NCI-H748 (cell line): ENCODE measurements at regions not wholly inside any gene's neighbourhood (a gene's known extent, or its start where the extent isn't known, plus 50 kb on each side); places are given as distances from the start of the nearest gene placed in this dataset.
A peak's percentile ranks its signal among the peaks of the same experiment; 100 is the strongest.
"Not testable (repeated sequence)": the region's sequence is repeated elsewhere in the genome, so short reads cannot be mapped to it uniquely, and the experiment has no call there.

Source experiments
- DNase-seq: peaks from one replicate; lab custom pipeline; 2025; ENCODE audit not compliant: unreplicated experiment; lab: John Stamatoyannopoulos, UW

DNA sequence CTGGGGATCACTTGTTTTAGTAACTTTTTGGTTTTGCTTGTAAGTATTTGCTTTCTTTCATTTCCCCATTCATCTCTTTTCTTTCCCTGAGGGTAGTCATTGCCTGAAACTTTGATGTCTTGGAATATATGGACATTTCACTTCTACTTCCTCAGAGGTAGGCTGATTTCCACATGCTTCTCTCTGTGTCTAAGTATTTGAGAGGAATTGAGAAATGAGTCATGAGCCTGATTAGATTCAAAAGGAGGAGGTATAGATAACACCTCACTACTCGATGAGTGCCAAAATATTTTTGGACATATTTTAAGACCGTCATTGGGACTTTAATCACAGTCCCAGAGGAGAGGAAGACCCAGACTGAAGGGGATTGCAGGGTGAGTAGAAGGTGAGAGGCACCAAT, 480.1 kb upstream of the SGO1 start:
- no peak for DNase-seq

DNA sequence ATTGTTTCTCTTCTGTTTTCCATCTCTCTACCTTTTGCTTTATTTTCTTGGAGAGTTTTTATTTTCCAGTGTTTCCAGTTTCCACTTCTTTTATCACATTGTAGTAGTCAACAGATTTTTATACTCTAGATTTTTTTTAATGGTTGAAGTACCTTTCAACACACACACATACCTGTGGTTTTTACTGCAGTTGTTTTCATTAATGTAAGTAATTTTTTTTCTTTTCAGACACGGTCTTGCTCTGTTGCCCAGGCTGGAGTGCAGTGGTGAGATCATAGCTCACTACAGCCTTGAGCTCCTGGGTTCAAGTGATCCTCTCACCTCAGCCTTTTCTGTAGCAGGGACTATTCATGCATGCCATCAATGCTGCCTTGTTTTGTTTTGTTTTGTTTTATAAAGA, 472.5 kb upstream of the SGO1 start:
- no peak for DNase-seq

DNA sequence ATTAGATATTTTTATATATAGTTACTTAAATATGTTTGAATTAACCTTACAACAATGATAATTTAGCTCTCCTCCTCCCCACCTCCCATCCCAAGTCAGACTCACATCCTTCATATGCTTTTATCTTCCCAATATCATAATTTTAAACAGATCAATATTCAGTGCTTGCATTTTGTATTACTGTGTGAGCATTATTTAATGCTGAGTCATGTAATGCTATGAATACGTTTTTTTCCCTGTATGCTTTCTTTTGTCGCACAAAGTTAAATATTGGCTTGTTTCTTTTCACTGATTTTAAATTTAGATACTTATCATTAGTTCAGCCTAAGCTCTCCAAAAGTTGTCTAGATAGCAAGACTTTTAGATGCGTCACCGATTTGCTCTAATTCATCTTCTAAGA, 471.6 kb upstream of the SGO1 start:
- DNase-seq, result no peak

DNA sequence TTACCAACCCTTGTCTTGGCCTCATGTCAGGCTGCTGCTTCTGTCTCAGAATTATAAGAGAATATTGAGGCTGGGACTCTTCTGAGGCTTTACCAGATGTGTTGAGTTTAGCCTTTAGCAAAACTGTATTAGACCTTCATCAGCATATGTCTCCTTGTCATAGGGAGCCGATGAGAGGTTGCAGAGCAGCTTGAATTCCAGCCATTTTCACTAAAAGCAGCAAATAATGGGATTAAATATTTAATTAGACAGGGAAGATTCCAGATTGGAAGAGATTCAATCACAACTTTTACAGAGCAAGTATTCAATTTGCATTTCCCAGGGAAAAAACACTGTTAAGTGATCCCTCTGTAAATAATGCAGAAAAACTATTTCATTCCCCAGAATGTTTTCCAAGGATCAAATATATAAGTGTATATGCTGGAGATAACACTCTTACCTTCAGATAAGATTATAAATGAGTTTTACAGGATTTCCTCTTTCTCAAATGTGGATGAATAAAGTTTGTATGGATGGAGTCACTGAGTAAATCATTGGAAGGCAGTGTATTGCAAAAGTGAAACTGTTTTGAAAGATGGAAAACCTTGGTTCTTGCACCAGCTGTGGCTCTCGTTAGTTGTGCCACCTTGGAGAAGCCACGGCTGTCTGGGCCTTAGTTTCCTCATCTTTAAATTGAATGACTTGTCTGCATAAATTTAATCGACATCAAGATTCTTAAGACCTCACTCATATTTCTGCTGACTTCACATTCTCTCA, 466.4 kb upstream of the SGO1 start:
- no peak for DNase-seq

DNA sequence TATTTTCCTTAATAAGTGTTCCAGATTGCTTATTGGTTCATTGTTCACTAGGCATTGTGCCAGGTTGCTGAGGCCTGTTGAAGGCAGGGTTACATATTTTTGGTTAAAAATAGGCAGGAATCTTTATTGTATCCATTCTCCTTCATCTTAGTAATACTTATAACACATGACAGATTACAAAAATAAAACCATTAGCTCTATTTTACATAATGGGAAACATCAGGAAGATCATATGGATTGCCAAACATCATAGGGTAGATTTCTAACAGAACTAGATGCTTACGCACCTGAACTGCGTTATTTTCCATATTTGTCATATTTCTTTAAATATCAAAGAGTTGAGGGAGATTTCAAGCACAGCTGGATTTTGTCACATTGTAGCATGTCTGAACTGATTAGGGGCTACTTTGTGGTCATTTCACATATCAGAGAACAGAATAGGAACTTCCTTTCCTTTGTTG, 462.9 kb upstream of the SGO1 start:
- DNase-seq, result no peak

DNA sequence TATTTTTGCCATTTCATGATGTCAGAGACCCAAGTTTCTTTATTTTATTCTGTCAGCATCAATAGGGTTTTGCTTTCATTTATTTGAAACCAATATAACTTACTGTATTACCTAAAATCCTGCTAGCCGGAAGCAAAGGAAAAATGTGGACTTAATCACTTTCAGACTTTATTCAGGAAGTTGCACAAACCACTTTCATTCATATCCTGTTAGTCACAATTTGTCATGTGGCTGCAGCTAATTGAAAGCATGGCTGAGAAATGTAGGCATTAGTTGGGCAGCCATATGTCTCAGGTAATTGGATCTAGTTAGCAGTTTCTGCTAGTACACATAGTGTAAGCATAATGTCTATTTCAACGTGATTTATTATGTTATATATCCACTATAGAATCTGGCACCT, 462.3 kb upstream of the SGO1 start:
- no peak for DNase-seq

DNA sequence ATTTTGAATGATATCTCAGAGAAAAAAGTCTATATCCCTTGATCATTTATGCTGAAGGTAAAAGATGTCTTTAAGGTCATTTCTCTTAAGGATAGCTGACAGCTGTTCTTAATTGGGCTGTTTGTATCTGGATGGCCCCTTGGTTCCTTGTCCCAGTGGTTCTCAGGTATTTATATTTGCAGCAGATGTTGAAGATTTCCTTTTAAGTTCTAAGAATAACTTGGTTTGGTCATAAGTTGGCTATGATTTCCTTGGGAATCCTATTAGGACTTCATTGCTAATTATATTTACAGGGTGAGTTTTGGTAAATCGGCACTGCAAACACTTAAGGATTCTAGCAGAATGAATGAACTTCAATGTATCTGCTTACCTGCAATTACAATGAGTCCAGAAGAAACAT, 460.4 kb upstream of the SGO1 start:
- no peak for DNase-seq

DNA sequence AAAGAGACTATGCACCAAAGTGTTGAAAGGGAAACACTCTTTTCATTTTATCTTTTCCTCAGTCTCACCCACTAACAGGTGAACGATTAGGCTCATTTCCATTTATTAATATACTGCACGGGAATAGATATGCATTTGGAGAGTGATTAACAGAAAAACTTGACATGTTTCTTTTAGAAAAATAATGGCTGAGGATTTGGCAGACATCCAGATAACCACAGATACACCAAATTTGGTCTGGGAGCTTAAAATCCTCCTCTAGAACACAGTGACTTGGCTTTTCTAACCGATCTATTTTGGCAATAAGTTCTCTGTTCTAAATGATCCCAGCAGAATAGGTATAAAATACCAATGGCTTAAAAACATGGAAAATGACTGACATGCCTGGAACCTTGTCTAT, 459.3 kb upstream of the SGO1 start:
- DNase-seq, result no peak

DNA sequence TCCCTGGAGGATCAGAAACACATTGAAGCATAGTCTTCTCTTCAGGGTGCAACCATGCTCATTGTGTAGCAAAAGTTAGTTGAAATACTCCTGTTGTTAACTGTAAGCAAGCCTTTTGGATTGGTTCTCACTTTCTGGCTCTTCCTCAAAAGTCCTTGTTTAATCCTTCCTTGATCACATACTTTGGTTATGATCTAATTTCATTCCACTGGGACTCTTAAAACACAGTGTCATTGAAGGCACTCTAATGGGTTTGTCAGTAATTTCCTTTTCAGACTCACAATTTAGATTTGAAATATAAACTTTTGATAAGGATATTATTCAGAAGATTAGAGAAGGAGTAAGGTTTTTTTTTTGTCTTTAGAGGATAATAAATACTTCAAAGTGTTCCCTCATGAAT, 451.7 kb upstream of the SGO1 start:
- no peak for DNase-seq

DNA sequence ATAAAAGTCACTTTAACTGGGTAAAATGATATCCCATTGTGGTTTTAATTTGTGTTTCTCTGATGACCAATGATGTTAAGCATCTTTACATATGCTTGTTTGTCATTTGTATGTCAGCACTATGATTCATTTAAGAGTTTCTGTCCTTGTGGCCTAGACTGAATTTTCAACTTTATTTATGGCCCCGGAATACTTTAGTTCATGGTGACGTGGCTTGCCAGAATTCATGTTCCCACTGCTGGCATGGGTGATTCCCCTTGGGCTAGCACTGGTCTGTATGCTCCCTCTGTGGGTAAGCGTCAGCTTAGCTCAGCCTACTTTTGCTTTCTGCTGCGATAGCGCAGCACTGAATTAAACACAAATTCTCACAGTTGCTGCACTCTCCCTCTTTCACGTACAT, 436.3 kb upstream of the SGO1 start:
- no peak for DNase-seq

DNA sequence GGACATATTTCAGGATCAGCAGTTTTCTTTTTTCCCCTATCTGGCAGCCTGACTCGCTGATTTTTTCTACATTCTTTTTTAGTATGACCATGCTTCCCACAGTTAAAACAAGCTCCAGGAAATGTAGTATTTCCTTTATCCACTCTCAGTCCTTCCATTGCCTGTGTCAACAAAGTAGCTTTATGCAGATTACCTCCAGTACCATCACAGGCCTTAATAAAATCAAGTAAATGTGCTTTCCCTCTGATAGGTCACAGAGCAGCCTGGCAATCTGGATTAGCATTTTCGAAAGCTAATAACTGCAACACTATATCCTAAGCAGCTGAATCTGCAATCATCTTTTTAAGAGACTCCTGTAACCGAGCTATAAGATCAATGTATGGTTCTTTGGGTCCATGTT, 432.6 kb upstream of the SGO1 start:
- DNase-seq, result not testable (repeated sequence)

DNA sequence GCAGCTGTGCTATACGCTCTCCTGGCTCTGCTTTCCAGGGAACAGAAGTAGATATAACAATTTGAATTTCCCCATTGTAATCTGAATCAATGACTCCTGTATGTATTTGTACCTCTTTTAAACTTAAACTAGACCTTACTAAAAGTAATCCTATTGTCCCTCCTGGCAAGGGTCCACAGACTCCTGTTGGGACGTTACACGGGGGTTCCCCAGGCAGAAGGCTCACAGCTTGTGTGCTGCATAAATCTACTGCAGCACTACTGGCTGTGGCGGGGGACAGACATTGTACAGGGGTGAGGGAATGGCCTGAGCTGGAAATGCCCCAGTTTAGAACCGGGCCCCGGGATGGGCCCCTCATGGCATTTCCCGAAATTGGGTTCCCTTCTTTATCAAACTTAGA, 432.2 kb upstream of the SGO1 start:
- not testable (repeated sequence) for DNase-seq

DNA sequence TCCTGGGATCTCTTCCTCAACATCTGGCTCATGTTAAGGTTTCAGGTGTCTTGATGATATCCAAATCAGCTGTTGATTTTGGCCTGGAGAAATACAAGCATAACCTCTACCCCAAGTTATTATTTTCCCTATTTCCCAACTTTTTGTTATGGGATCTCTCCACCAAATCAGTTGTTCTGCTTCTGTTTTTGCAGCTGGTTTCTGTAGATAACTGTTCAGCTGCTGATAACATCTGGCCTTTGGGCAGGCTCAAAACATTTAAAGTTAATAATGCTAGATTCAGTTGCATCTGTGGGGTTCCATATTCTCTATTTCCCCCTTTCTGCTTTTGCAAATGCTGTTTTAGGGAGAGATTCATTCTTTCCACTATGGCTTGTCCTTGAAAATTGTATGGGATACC, 430.0 kb upstream of the SGO1 start:
- not testable (repeated sequence) for DNase-seq

DNA sequence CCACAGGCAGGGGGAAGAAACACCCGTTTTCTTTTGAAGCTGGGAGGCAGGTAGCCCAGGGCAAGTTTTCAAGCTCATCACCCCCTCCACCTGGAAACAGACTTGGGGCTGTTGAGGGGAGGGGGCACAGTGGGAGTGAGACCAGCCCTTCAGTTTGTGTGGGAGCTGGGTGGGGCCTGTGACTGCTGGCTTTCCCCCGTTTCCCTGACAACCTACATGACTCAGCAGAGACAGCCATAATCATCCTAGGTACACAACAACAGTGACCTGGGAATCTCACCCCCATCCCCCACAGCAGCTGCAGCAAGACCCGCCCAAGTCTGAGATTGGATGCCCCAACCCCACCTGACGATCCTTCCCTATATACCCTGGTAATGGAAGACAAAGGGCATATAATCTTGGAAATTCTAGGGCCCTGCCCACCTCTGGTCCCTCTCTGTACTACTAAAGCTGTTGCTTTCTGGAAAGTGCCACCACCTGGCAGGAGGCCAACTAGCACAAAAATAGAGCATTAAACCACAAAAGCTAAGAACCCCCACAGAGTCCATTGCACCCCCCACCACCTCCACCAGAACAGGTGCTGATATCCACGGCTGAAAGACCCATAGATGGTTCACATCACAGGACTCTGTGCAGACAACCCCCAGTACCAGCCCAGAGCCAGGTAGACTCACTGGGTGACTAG, 422.2 kb upstream of the SGO1 start:
- DNase-seq, result peak; percentile 85

DNA sequence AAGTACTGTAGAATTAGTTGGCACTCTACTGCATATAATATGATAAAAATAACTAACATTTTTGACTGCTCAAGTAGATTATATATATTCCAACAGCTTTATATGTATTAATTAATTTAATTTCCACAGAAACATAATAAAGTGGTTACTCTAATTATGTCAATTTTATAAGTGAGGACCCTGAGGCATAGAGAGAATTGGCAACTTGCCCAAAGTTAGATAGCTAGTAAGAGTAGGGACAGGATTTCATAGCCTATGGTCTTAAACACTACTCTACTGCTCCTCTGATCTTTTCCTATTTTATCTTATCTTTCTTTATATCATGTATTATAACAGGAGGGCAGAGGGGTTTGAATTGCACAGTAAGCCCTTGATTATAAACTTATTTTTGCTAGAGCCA, 418.7 kb upstream of the SGO1 start:
- DNase-seq, result peak; percentile 40

DNA sequence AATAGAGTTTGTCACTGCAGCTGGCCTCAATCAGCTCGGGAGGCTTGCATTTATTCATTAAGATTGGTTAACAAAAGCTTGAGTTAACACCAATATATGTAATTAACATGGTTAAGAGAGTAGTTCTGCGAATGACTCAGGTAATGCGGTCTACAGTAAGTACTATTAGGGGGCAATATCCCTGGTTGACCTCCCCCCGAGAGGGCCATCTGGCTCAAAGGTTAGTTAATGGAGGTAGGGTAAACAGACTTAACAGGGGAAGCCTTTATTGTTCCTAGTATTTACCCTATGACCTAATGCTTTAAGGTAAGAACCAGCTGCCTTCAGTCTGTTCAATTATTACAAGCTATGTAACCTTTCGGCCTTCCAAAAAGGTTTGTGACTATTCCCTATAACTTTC, 403.3 kb upstream of the SGO1 start:
- DNase-seq, result peak; percentile 59

DNA sequence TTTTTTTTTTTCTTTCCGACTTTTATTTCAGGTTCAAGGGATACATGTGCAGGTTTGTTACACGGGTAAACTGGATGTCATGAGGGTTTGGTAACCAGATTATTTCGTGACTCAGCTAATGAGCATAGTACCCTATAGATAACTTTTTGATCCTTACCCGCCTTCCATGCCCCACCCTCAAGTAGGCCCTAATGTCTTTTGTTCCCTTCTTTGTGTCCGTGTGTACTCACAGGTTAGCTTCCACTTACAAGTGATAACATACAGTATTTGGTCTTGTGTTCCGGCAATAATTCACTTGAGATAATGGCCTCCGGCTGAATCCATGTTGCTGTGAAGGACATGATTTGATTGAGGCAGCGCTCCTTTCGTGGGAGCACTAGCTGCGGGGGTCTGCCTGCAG, 402.8 kb upstream of the SGO1 start:
- DNase-seq, result peak; percentile 73

DNA sequence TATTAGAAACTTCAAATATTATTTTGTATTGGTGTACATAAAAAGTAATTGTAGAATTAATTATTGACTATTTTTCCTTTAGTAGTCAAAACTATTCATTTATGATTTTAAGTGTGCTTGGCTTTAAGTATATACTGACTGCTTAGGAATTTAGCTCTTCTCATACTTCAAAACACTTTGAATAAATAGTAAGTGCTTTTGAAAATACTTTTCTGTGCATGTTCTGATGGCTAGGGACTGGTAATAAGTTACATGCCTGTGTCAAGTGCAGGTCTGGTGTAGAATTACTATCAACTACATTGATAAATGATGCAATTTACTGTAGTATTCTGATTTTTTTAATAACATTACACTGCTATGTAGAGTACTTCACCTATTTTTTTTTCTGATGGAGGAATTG, 397.6 kb upstream of the SGO1 start:
- no peak for DNase-seq

DNA sequence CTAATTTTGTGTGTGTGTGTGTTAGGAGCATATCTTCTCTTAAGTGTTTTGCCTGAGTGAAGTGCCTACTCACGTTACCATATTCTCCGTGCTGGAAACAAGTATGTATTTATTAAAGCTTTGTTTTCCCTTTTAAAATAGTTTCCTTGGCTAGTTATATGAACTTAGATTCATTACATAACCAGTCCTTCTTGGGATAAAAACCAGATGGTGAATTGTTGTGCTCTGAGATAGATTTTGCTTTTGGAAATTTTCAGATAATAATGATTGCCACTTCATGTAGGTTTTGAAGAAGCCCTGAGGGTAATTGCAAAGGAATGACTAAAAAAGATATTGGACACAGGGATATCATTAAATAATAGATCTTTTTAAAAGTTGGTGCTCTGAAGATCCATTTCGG, 390.2 kb upstream of the SGO1 start:
- DNase-seq, result no peak

DNA sequence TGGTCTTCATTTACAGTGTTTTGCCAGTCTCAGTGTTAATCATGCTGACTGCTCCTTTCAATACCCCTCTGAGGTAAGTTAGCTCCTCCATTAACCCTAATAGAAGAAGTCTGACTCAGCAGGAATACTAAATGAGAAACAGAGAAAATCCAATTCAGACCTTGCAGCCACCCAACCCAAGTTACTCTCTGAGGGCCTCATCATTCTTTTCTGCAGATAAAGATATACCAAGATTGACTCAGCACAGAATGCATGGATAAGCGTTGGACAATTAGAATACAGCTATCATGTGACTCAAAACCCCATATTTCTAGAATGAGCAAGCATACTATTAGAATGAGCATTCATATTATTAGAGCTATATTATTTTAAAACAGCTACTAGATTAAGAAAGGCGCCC, 389.1 kb upstream of the SGO1 start:
- DNase-seq, result no peak

DNA sequence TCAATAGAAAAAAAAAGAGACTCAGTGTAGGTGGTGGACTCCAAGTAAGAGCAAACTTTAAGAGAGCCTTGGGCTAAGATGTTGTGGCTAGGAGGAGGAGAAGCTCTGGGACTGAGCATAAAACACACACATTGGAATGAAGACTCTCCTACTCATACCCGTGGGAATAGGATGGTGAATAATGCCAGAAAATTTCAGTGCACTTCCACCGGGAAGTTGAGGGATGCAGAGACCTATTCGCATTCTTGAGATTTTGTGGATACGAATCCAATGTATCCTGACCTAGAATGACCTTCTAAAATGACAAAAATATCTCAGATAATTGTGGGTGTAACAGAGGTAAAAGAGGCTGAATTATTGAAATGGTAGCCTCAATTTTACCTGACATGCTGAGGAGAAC, 388.7 kb upstream of the SGO1 start:
- DNase-seq, result no peak

DNA sequence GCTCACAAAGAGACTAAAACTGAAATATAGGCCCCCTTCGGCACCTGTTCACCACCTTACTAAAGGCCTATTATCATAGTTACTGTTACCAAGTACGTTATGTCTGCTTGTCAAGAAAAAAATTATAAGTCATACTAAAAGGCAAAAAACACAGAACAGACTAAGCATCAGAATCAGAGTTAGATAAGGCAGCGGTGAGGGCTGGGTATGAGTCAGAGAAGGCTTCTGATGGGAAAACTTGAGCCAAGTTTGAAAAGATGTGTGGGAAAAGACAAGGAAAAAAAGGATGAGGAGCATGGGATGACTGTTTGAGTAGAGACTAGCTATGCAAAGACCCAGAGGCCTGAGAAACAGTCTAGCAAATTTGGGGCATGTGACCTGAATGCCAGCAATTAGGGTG, 387.2 kb upstream of the SGO1 start:
- no peak for DNase-seq

DNA sequence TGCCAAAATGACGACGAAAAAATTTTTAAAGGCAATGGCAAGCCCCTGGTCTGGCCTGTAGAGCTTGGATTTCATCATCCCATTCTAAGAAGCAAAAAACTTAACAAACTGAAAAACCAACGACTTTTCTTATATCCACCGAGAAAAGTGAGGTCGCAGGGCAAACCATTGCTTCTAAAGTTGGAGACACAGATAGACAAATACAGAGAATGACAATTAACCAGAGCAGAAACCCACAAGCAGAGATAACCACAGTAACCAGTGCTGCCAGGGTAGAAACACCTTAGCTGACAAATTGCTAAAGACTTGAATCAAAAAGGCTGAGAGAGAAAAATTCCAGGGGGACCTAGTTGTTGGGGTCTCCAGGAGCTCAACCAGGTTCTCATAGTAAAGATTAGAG, 386.5 kb upstream of the SGO1 start:
- DNase-seq, result no peak
